Motor neuron (in vitro differentiated cells): ENCODE measurements at regions not wholly inside any gene's neighbourhood (a gene's known extent, or its start where the extent isn't known, plus 50 kb on each side); places are given as distances from the start of the nearest gene placed in this dataset.

Experiments used
- ATAC-seq, 8 experiments: fragments of 200-7000 bp; cut with Tn5 transposase; replicated peaks in 6 of 8; 2 replicates each; pipeline ENCODE4 v1.8.0; 2021; ENCODE audit warnings: mild to moderate bottlenecking in 8 of 8, moderate library complexity in 8 of 8
- H3K27ac ChIP-seq, 2 donors: fragments of 250-450 bp; sonication (Bioruptor Pico); 2 replicates each; pipeline ENCODE4 v1.9.0; 2021; ENCODE audit warnings: antibody characterized with exemption in 2 of 2, mild to moderate bottlenecking in 2 of 2, moderate library complexity in 1 of 2
- H3K4me1 ChIP-seq, 2 donors: fragments of 250-450 bp; sonication (Bioruptor Pico); replicated peaks in 1 of 2; 2 replicates each; pipeline ENCODE4 v1.6.1; 2021; ENCODE audit warnings: antibody characterized with exemption in 2 of 2, mild to moderate bottlenecking in 2 of 2, moderate library complexity in 1 of 2
- H3K4me3 ChIP-seq, 5 donors: fragments of 250-450 bp; sonication (Bioruptor Pico); 2 replicates each; pipeline ENCODE4 v1.9.0; 2021; ENCODE audit warnings: antibody characterized with exemption in 5 of 5, mild to moderate bottlenecking in 5 of 5, moderate library complexity in 4 of 5
- WGBS, 10 experiments: fragments of 450-650 bp; shearing (Covaris generic); methylation state at CpG; one replicate each; pipeline ENCODE4 v1.0.0; 2022; 5-methylcytosine and 5-hydroxymethylcytosine counted together
- in situ Hi-C, 9 experiments: fragments of 400-800 bp; cut with MboI; loops; one replicate each; pipeline ENCODE4 v1.15.0; 2021; ENCODE audit warnings: low sequenced_read_pairs in 9 of 9, low pct_unique_long_range_greater_than_20kb in 2 of 9; ENCODE audit not compliant: unreplicated experiment in 9 of 9

- Histone ChIP-seq H3K4me3 (no peak overlapping the region), H3K27ac (no peak overlapping the region), H3K4me1 (peaks cover 0 to 7% of the 10 kb centered on the region in 2 donors)
- in situ Hi-C loops: no loop called here
- 0 to 100% (median 58%) methylated on average over 1 to 3 of the region's 3 CpGs for WGBS, 10 experiments
- peak in 3 of 8 experiments; percentile 57 to 81 (median 64) for ATAC-seq
These were observed 389.0 kb upstream of the GRIA1 start for GRCh38 chr5:153101235-153102180.

- no peak for ATAC-seq
- Histone ChIP-seq H3K4me1 (peaks cover 0 to 22% of the 10 kb centered on the region in 2 donors), H3K4me3 (no peak overlapping the region), H3K27ac (no peak overlapping the region)
- in situ Hi-C loops: no loop called here
- 0 to 100% (median 88%) methylated on average over 1 of the region's 1 CpG; no CpG with 5 or more reads in 2 of the 10 experiments for WGBS, 10 experiments
These were observed 373.6 kb upstream of the GRIA1 start for GRCh38 chr5:153116916-153117315.

- peaks cover 0 to 20% of the 10 kb centered on the region in 2 donors for H3K4me1 ChIP-seq
- ATAC-seq: peak in 5 of 8 experiments; percentile 89 to 97 (median 97)
- H3K4me3 ChIP-seq: no peak overlapping the region
- peak overlapping the region in 1 of 2 donors; percentile 32 for H3K27ac ChIP-seq
- WGBS, 10 experiments: 0 to 67% (median 40%) methylated on average over 1 of the region's 1 CpG; no CpG with 5 or more reads in 4 of the 10 experiments
- in situ Hi-C loops: no loop called here
These were observed 372.5 kb upstream of the GRIA1 start for GRCh38 chr5:153118018-153118417.

- no peak for ATAC-seq
- no peak overlapping the region for H3K27ac ChIP-seq
- H3K4me3 ChIP-seq: no peak overlapping the region
- H3K4me1 ChIP-seq: peaks cover 0 to 19% of the 10 kb centered on the region in 2 donors
- in situ Hi-C loops: no loop called here
- 0 to 40% (median 21%) methylated on average over 1 to 2 of the region's 2 CpGs; no CpG with 5 or more reads in 2 of the 10 experiments for WGBS, 10 experiments
These were observed 368.1 kb upstream of the GRIA1 start for GRCh38 chr5:153122403-153122802.

DNA sequence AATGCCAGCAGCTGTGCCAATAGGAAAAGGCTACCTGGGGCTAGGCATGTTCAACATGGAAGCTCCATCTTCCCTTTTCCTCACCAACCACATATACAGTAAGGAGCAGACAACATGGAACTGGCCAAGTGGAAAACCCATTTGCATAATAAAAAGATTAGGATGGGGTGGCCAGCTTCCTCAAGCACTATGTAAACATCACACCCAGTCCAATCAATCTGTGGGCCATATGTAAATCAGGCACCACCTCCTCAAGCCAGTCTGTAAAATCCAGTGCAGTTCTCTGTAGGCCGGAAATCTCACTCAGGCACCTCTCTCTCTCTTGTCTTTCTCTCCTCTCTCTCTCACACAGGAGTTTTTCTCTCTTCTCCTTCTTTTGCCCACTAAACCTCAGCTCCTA is 360.2 kb upstream of the GRIA1 start:
- in situ Hi-C loops: loop anchor here in 3 of 9 experiments (25.0 kb wide), 2 partner anchors 293 to 568 kb away; no protein-coding TSS in a partner anchor
- Histone ChIP-seq H3K4me3 (no peak overlapping the region), H3K4me1 (peaks cover 5 to 8% of the 10 kb centered on the region in 2 donors), H3K27ac (no peak overlapping the region)
- ATAC-seq: peak in 5 of 8 experiments; percentile 19 to 45 (median 37)
- WGBS, 10 experiments: 0 to 100% (median 94%) methylated on average over 1 of the region's 1 CpG; no CpG with 5 or more reads in 4 of the 10 experiments

GRCh38 chr5:153135411-153135810 is 355.1 kb upstream of the GRIA1 start:
- no peak overlapping the region for H3K4me3 ChIP-seq
- in situ Hi-C loops: loop anchor here in 3 of 9 experiments (25.0 kb wide), 2 partner anchors 298 to 573 kb away; no protein-coding TSS in a partner anchor
- WGBS, 10 experiments: 0 to 83% (median 23%) methylated on average over 1 to 4 of the region's 4 CpGs; no CpG with 5 or more reads in 1 of the 10 experiments
- peaks cover 5 to 27% of the 10 kb centered on the region in 2 donors for H3K4me1 ChIP-seq
- ATAC-seq: no peak
- H3K27ac ChIP-seq: no peak overlapping the region

DNA sequence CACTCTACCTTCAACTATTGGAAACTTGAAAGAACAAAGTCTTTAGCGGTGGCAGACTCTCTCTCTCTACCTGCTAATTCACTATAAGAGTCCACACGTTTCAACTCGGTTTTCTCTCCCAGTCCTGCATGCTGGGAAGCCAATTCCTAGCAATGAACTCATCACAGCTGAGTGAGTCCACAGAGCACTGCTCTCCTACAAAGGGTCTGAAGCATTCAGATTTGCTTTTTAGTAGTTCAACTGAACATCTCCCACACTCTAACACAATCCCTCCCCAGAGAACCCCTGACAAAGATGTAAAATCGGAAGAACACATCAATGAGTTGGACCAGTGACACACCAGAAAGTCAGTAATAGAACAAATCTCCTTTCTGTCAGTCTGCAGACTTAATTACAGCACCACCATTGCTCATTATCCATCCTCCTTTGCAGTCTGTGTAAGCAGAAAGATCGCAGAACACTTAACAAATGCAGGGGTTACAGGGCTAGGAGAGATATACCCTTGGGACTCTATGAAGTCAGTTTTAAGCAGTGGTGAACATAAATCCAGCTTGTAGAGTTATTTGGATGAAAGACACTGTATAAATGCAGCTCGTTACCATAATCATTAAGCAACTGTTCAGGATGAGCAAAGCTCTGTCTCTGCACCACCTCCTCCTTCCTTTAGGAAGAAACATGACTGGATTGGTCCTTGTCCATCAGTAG is 353.4 kb upstream of the GRIA1 start:
- 0 to 80% (median 48%) methylated on average over 2 to 6 of the region's 6 CpGs; no CpG with 5 or more reads in 1 of the 10 experiments for WGBS, 10 experiments
- peaks cover 3 to 27% of the 10 kb centered on the region in 2 donors for H3K4me1 ChIP-seq
- in situ Hi-C loops: loop anchor here in 3 of 9 experiments (25.0 kb wide), 2 partner anchors 300 to 575 kb away; no protein-coding TSS in a partner anchor
- peak in 5 of 8 experiments; percentile 85 to 97 (median 96) for ATAC-seq
- H3K4me3 ChIP-seq: no peak overlapping the region
- peak overlapping the region in 1 of 2 donors; percentile 61 for H3K27ac ChIP-seq

DNA sequence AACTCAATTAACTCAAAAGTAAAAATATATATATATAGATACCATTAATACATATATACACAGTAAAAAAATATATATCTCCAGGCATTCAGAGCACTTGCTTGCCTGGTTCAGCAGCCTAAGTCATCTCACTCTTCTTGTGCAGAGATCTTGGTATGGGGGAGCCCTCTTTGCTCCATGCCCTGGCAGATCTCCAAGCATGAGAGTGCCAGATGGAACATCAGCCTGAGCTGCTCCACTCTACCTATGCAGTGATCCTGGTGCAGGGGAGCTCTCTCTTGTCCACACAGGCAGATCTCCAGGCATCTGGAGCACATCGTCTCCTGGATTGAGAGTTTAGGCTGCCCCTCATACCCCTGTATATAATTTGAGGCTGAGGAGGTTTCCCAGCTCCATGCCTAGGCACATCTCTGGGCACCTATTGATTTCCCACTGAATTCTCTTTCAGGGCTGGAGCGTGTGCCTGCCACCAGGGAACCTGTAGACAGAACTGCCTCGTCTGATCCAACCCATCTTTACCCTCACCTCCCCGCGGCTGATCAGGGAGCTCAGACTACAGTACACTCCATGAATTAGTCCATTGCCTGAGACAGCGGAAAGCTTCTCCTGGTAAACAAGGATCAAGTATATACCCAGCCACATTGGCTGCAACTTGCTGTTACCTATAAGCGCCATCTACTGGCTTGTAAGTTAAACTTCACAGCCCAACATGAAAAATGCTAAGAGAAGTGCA is 342.4 kb upstream of the GRIA1 start:
- peak in 7 of 8 experiments; percentile 39 to 98 (median 65) for ATAC-seq

DNA sequence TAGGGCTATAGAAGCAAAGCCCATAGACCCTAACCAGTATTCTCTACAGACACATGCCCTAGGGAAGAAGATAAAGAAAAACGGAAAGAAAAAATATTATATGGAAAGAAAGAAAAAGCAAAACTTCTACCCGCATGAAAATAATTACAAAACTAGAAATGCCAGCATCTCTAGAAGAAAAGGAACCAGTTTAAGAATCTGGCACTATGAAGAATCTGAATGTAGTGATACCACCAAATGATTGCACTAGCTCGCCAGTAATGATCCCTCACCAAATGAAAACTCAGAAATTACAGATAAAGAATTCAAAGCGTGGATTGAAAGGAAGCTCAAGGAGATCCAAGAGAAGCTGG is 341.9 kb upstream of the GRIA1 start:
- no peak overlapping the region for H3K4me3 ChIP-seq
- in situ Hi-C loops: loop anchor here in 3 of 9 experiments (10.0 to 25.0 kb wide), 3 partner anchors 311 to 586 kb away; no protein-coding TSS in a partner anchor
- no peaks in the 10 kb centered on the region for H3K4me1 ChIP-seq
- no peak overlapping the region for H3K27ac ChIP-seq
- WGBS, 10 experiments: 0 to 70% (median 44%) methylated on average over 1 to 4 of the region's 4 CpGs
- ATAC-seq: no peak

More for the DNA sequence above, 342.4 kb upstream of the GRIA1 start:
- Histone ChIP-seq H3K4me3 (no peak overlapping the region), H3K4me1 (no peaks in the 10 kb centered on the region), H3K27ac (no peak overlapping the region)
- 0 to 58% (median 13%) methylated on average over 1 to 6 of the region's 7 CpGs; no CpG with 5 or more reads in 1 of the 10 experiments for WGBS, 10 experiments
- in situ Hi-C loops: loop anchor here in 3 of 9 experiments (10.0 to 25.0 kb wide), 3 partner anchors 311 to 586 kb away; no protein-coding TSS in a partner anchor

- ATAC-seq: no peak
- in situ Hi-C loops: loop anchor here in 1 of 9 experiments (25.0 kb wide), 1 partner anchor 589 kb away; no protein-coding TSS in a partner anchor
- H3K4me1 ChIP-seq: no peaks in the 10 kb centered on the region
These were observed 338.9 kb upstream of the GRIA1 start for GRCh38 chr5:153151558-153151957.

GRCh38 chr5:153153086-153153485 is 337.4 kb upstream of the GRIA1 start:
- Histone ChIP-seq H3K27ac (no peak overlapping the region), H3K4me1 (no peaks in the 10 kb centered on the region), H3K4me3 (no peak overlapping the region)
- peak; percentile 23 to 97 (median 60) for ATAC-seq
- WGBS, 10 experiments: 0 to 100% (median 84%) methylated on average over 1 of the region's 1 CpG; no CpG with 5 or more reads in 4 of the 10 experiments
- in situ Hi-C loops: loop anchor here in 1 of 9 experiments (25.0 kb wide), 1 partner anchor 591 kb away; no protein-coding TSS in a partner anchor

More at GRCh38 chr5:153151558-153151957, 338.9 kb upstream of the GRIA1 start:
- Histone ChIP-seq H3K4me3 (no peak overlapping the region), H3K27ac (no peak overlapping the region)

DNA sequence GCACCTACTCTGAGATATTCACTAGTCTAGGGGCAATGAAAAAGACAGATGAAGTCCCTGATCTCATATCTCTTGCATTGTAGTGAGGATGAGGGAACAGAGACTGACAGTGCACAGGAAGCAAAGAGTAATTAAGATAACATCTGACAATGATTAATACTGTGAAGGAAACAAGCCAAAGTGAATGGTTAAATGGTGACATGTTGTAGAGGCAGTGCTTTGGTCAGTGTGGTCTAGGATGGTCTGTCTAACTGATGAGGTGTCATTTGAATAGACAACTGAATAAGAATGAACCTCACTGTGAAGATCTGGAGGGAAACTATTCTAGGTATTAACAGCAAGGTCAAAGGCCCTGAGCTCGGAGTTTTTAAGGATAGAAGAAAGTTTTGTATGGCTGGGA is 333.3 kb upstream of the GRIA1 start:
- in situ Hi-C loops: loop anchor here in 1 of 9 experiments (25.0 kb wide), 1 partner anchor 595 kb away; no protein-coding TSS in a partner anchor
- no peak for ATAC-seq
- 8 to 86% (median 71%) methylated on average over 1 of the region's 1 CpG; no CpG with 5 or more reads in 3 of the 10 experiments for WGBS, 10 experiments

More for the DNA sequence above, 333.3 kb upstream of the GRIA1 start:
- H3K27ac ChIP-seq: no peak overlapping the region
- H3K4me3 ChIP-seq: no peak overlapping the region
- H3K4me1 ChIP-seq: peaks cover 2 to 4% of the 10 kb centered on the region in 2 donors
